ENCODE measurements at regions not wholly inside any gene's neighbourhood (a gene's known extent, or its start where the extent isn't known, plus 50 kb on each side); places are given as distances from the start of the nearest gene placed in this dataset.

DNA sequence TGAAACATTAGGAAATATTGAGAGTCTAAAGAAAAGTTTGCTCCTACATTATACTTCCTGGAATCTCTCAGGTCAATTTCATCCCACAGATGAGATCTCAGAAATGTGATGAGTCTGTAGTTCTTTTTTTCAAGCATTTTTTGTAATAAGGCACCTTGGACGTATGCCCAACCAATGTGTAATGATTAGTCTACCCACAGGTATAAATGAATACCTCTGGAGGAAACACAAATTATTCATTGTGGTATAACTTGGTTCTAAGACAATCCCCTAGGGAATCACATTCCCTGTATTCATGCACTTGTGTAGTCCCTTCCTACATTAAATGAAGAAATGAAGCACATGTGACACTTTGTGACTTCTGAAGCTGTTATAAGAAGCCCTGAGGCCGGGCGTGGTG, 596.2 kb upstream of the UBE2E2 start:
- TF ChIP-seq TP53 (CRISPR knock-in tag; IDR thresholded peaks at IDR 0.05) (no peak), JUN (CRISPR knock-in tag; IDR thresholded peaks at IDR 0.05) (no peak), CTCF (IDR thresholded peaks at IDR 0.05) (no peak), ZNF121 (CRISPR knock-in tag; IDR thresholded peaks at IDR 0.05) (no peak)
- TF ChIP-seq, protein P1, sequence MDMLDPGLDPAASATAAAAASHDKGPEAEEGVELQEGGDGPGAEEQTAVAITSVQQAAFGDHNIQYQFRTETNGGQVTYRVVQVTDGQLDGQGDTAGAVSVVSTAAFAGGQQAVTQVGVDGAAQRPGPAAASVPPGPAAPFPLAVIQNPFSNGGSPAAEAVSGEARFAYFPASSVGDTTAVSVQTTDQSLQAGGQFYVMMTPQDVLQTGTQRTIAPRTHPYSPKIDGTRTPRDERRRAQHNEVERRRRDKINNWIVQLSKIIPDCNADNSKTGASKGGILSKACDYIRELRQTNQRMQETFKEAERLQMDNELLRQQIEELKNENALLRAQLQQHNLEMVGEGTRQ (CRISPR knock-in tag; IDR thresholded peaks at IDR 0.05) = no peak

All from WTC11 (cell line).